AG09309 (cell line): ENCODE measurements at regions not wholly inside any gene's neighbourhood (a gene's known extent, or its start where the extent isn't known, plus 50 kb on each side); places are given as distances from the start of the nearest gene placed in this dataset.

ENCODE experiments used
- DNase-seq: peaks from one replicate; pipeline ENCODE4 v3.0.0-alpha.2; 2010; ENCODE audit warnings: low read depth
- H3K4me3 ChIP-seq: 2 replicates; pipeline ENCODE4 v1.5.1; 2011; ENCODE audit warnings: mild to moderate bottlenecking, low read depth, low read length, moderate library complexity; ENCODE audit not compliant: control insufficient read depth
- CTCF ChIP-seq: IDR thresholded peaks from 2 replicates; pipeline ENCODE4 v1.5.1; 2011; ENCODE audit warnings: mild to moderate bottlenecking, low read depth, low read length, inconsistent platforms; ENCODE audit not compliant: insufficient read depth, control insufficient read depth; ENCODE audit errors: missing control alignments

GRCh38 chr4:10371121-10371520 is 86.1 kb downstream of the ZNF518B start:
- H3K4me3 ChIP-seq: no peak overlapping the region
- DNase-seq: no peak
- no peak for TF ChIP-seq CTCF

GRCh38 chr4:10369517-10369916 is 87.7 kb downstream of the ZNF518B start:
- TF ChIP-seq CTCF: no peak
- no peak overlapping the region for H3K4me3 ChIP-seq
- DNase-seq: no peak

GRCh38 chr4:10366628-10367027 is 90.6 kb downstream of the ZNF518B start:
- no peak for TF ChIP-seq CTCF
- no peak for DNase-seq
- no peak overlapping the region for H3K4me3 ChIP-seq

GRCh38 chr4:10364194-10364593 is 93.0 kb downstream of the ZNF518B start:
- no peak for TF ChIP-seq CTCF
- no peak for DNase-seq
- H3K4me3 ChIP-seq: no peak overlapping the region

- TF ChIP-seq CTCF: no peak
- H3K4me3 ChIP-seq: no peak overlapping the region
- DNase-seq: no peak
These were observed 102.5 kb downstream of the ZNF518B start for GRCh38 chr4:10354746-10355145.

GRCh38 chr4:10354225-10354624 is 103.0 kb downstream of the ZNF518B start:
- DNase-seq: no peak
- TF ChIP-seq CTCF: no peak
- no peak overlapping the region for H3K4me3 ChIP-seq

- H3K4me3 ChIP-seq: no peak overlapping the region
- no peak for TF ChIP-seq CTCF
- DNase-seq: no peak
These were observed 104.1 kb downstream of the ZNF518B start for GRCh38 chr4:10353110-10353509.
